HEK293T (cell line): ENCODE measurements at regions not wholly inside any gene's neighbourhood (a gene's known extent, or its start where the extent isn't known, plus 50 kb on each side); places are given as distances from the start of the nearest gene placed in this dataset.

Source experiments
- ARNT ChIP-seq: fragments of 450-650 bp; IDR thresholded peaks from 2 replicates; pipeline ENCODE4 v1.6.1; 2017; ENCODE audit warnings: mild to moderate bottlenecking
- CTBP1 ChIP-seq: fragments of 450-650 bp; IDR thresholded peaks from 2 replicates; pipeline ENCODE4 v1.6.1; 2016; ENCODE audit warnings: borderline replicate concordance
- ELF4 ChIP-seq: fragments of 450-650 bp; IDR thresholded peaks from 2 replicates; pipeline ENCODE4 v1.6.1; 2017; ENCODE audit warnings: antibody characterized with exemption
- FOXM1 ChIP-seq: fragments of 450-650 bp; IDR thresholded peaks from 2 replicates; pipeline ENCODE4 v1.6.1; 2017; ENCODE audit warnings: mild to moderate bottlenecking, borderline replicate concordance
- L3MBTL2 ChIP-seq: fragments of 450-650 bp; conservative IDR thresholded peaks from 2 replicates; pipeline ENCODE4 v1.6.1; 2016; ENCODE audit warnings: mild to moderate bottlenecking
- SP1 ChIP-seq: fragments of 450-650 bp; IDR thresholded peaks from 2 replicates; pipeline ENCODE4 v1.6.1; 2017
- SUZ12 ChIP-seq: fragments of 450-650 bp; IDR thresholded peaks from 2 replicates; pipeline ENCODE4 v1.6.1; 2016; ENCODE audit warnings: mild to moderate bottlenecking
- ZNF384 ChIP-seq: fragments of 450-650 bp; IDR thresholded peaks from 2 replicates; pipeline ENCODE4 v1.6.1; 2016

GRCh38 chr13:22000191-22000590, 329.3 kb downstream of the FGF9 start:
- TF ChIP-seq SUZ12, result no peak
- TF ChIP-seq L3MBTL2, result no peak
- no peak for TF ChIP-seq SP1
- TF ChIP-seq FOXM1, result no peak
- no peak for TF ChIP-seq CTBP1
- TF ChIP-seq ARNT, result no peak
- TF ChIP-seq ZNF384, result no peak
- TF ChIP-seq ELF4, result no peak
